ENCODE measurements at regions not wholly inside any gene's neighbourhood (a gene's known extent, or its start where the extent isn't known, plus 50 kb on each side); places are given as distances from the start of the nearest gene placed in this dataset.

DNA sequence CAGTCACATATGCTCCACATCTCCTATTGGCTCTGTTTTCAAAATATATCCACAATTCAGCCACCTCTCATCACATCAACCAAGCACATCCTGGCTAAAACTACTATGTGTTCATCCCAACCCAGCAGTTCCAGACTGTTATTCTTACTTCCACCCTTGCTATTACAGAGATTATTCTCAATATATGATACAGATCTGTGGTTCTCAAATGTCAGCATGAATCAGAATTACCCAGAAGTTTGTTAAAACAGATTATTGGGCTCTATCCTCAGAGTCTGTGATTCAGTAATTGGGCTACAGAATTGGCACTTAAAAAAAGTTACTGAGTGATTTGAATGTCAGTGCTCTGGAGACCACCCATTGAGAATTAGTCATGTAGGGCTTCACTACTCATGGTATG lies 78.8 kb upstream of the IZUMO3 start:
- no peak for DNase-seq
- Histone ChIP-seq H3K27me3 (no peaks in the 10 kb centered on the region), H3K36me3 (no peaks in the 10 kb centered on the region), H3K4me1 (ENCODE audit: insufficient read depth) (no peaks in the 10 kb centered on the region), H3K27ac (no peak overlapping the region), H3K4me3 (no peak overlapping the region), H3K9me3 (no peaks in the 10 kb centered on the region)
- TF ChIP-seq POLR2A (IDR thresholded peaks at IDR 0.05) (no peak), EP300 (IDR thresholded peaks at IDR 0.05) (no peak), CTCF (IDR thresholded peaks at IDR 0.05) (no peak)
- intact Hi-C loops (cut with DNase I) = no loop called here

DNA sequence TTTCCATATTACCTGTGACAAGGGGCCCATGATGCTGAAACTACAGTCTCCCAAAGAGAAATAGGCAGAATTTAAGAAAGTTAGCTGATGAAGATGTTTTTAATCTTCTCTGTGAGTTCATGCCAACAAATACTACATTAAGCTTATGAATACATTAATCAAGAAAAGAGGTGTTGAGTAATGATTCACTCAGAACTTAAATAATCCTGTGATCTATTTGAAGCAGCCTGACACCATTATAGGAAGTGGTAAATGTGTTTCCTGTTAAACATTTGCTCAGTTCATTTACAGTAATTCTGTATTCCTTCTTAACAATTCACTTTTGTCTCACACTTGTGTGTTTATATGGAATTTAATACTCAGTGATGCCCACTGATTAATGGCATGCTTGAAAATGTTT lies 75.0 kb upstream of the IZUMO3 start:
- TF ChIP-seq POLR2A (IDR thresholded peaks at IDR 0.05) (no peak), CTCF (IDR thresholded peaks at IDR 0.05) (no peak), EP300 (IDR thresholded peaks at IDR 0.05) (no peak)

GRCh38 chr9:24616863-24617262 lies 71.2 kb upstream of the IZUMO3 start:
- Histone ChIP-seq H3K4me1 (ENCODE audit: insufficient read depth) (no peaks in the 10 kb centered on the region), H3K36me3 (no peaks in the 10 kb centered on the region), H3K27ac (no peak overlapping the region), H3K4me3 (no peak overlapping the region), H3K27me3 (no peaks in the 10 kb centered on the region), H3K9me3 (no peaks in the 10 kb centered on the region)
- no peak for DNase-seq
- intact Hi-C loops (cut with DNase I) = no loop called here
- WGBS, 3 donors = 66 to 74% (median 73%) methylated on average over 1 of the region's 1 CpG
- TF ChIP-seq CTCF (IDR thresholded peaks at IDR 0.05) (no peak), EP300 (IDR thresholded peaks at IDR 0.05) (no peak), POLR2A (IDR thresholded peaks at IDR 0.05) (no peak)

More for the DNA sequence above, 75.0 kb upstream of the IZUMO3 start:
- Histone ChIP-seq H3K36me3 (no peaks in the 10 kb centered on the region), H3K4me1 (ENCODE audit: insufficient read depth) (no peaks in the 10 kb centered on the region), H3K27ac (no peak overlapping the region), H3K4me3 (no peak overlapping the region), H3K9me3 (no peaks in the 10 kb centered on the region), H3K27me3 (no peaks in the 10 kb centered on the region)
- intact Hi-C loops (cut with DNase I) = no loop called here
- DNase-seq = no peak

- 18 to 39% (median 28%) methylated on average over 2 of the region's 2 CpGs for WGBS, 3 donors
Observed at GRCh38 chr9:24614070-24614469, 68.4 kb upstream of the IZUMO3 start.

More at GRCh38 chr9:24614070-24614469, 68.4 kb upstream of the IZUMO3 start:
- intact Hi-C loops (cut with DNase I) = no loop called here
- Histone ChIP-seq H3K4me3 (no peak overlapping the region), H3K27me3 (no peaks in the 10 kb centered on the region), H3K36me3 (no peaks in the 10 kb centered on the region), H3K9me3 (no peaks in the 10 kb centered on the region), H3K27ac (no peak overlapping the region), H3K4me1 (ENCODE audit: insufficient read depth) (no peaks in the 10 kb centered on the region)
- DNase-seq = no peak
- TF ChIP-seq CTCF (IDR thresholded peaks at IDR 0.05) (no peak), POLR2A (IDR thresholded peaks at IDR 0.05) (no peak), EP300 (IDR thresholded peaks at IDR 0.05) (no peak)
